Liver (tissue), 8 donors: ENCODE measurements at regions not wholly inside any gene's neighbourhood (a gene's known extent, or its start where the extent isn't known, plus 50 kb on each side); places are given as distances from the start of the nearest gene placed in this dataset.

Experiments used
- DNase-seq: peaks from one replicate; pipeline ENCODE4 v3.0.0-alpha.2; 2017; ENCODE audit warnings: low spot score
- H3K27ac ChIP-seq, 2 donors: one replicate each; pipeline ENCODE4 v1.7.0; 2013; ENCODE audit warnings: inconsistent platforms in 2 of 2, low read length in 2 of 2, control low read depth in 1 of 2, low read depth in 1 of 2, mild to moderate bottlenecking in 1 of 2
- H3K27me3 ChIP-seq, 4 donors: one replicate each; pipeline versions ENCODE4 v1.6.1 to v1.7.0; 2013; ENCODE audit warnings: low read length in 3 of 4, inconsistent platforms in 1 of 4, mild to moderate bottlenecking in 1 of 4, moderate library complexity in 1 of 4; ENCODE audit not compliant: control insufficient read depth in 4 of 4, insufficient read depth in 4 of 4
- H3K36me3 ChIP-seq, 4 donors: one replicate each; pipeline versions ENCODE4 v1.6.1 to v1.7.0; 2013; ENCODE audit warnings: low read length in 3 of 4, mild to moderate bottlenecking in 3 of 4, low read depth in 1 of 4, moderate library complexity in 1 of 4; ENCODE audit not compliant: control insufficient read depth in 4 of 4, insufficient read depth in 3 of 4
- H3K4me1 ChIP-seq, 4 donors: one replicate each; pipeline versions ENCODE4 v1.6.1 to v1.7.0; 2013; ENCODE audit warnings: low read length in 3 of 4, mild to moderate bottlenecking in 3 of 4, moderate library complexity in 1 of 4; ENCODE audit not compliant: control insufficient read depth in 4 of 4, insufficient read depth in 4 of 4
- H3K4me3 ChIP-seq, 3 donors: one replicate each; pipeline versions ENCODE4 v1.6.1 to v1.7.0; 2013; ENCODE audit warnings: low read length in 3 of 3, control low read depth in 1 of 3, low read depth in 1 of 3, mild to moderate bottlenecking in 1 of 3
- H3K9ac ChIP-seq, 2 donors: one replicate each; pipeline ENCODE4 v1.7.0; 2013; ENCODE audit warnings: low read length in 2 of 2, mild to moderate bottlenecking in 2 of 2, moderate library complexity in 2 of 2, control low read depth in 1 of 2, low read depth in 1 of 2
- H3K9me3 ChIP-seq, 4 donors: one replicate each; pipeline versions ENCODE4 v1.6.1 to v1.7.0; 2013; ENCODE audit warnings: low read length in 3 of 4; ENCODE audit not compliant: control insufficient read depth in 4 of 4
- ATF3 ChIP-seq: IDR thresholded peaks from 2 replicates; pipeline ENCODE4 v1.6.1; 2016; ENCODE audit warnings: antibody characterized with exemption
- CTCF ChIP-seq: fragments of 150-350 bp; IDR thresholded peaks from 2 replicates; pipeline ENCODE4 v1.5.1; 2017; ENCODE audit warnings: improper control_type of control experiment, low read depth, low read length; ENCODE audit not compliant: missing input control
- FOXA1 ChIP-seq: IDR thresholded peaks from 2 replicates; pipeline ENCODE4 v1.6.1; 2016; ENCODE audit warnings: antibody characterized with exemption
- FOXA2 ChIP-seq: IDR thresholded peaks from 2 replicates; pipeline ENCODE4 v1.6.1; 2016; ENCODE audit warnings: antibody characterized with exemption
- GABPA ChIP-seq, 2 donors: IDR thresholded peaks in 1 of 2; conservative IDR thresholded peaks in 1 of 2; 2 replicates each; pipeline ENCODE4 v1.6.1; 2016; ENCODE audit warnings: antibody characterized with exemption in 2 of 2, mild to moderate bottlenecking in 1 of 2, moderate library complexity in 1 of 2
- HNF4A ChIP-seq, 2 donors: conservative IDR thresholded peaks; 2 replicates each; pipeline ENCODE4 v1.6.1; 2016; ENCODE audit warnings: antibody characterized with exemption in 2 of 2, mild to moderate bottlenecking in 2 of 2
- HNF4G ChIP-seq: IDR thresholded peaks from 2 replicates; pipeline ENCODE4 v1.6.1; 2016; ENCODE audit warnings: antibody characterized with exemption
- JUND ChIP-seq, 2 donors: IDR thresholded peaks; 2 replicates each; pipeline ENCODE4 v1.6.1; 2016; ENCODE audit warnings: antibody characterized with exemption in 2 of 2
- MAX ChIP-seq: IDR thresholded peaks from 2 replicates; pipeline ENCODE4 v1.6.1; 2016; ENCODE audit warnings: antibody characterized with exemption
- NR2F2 ChIP-seq: IDR thresholded peaks from 2 replicates; pipeline ENCODE4 v1.6.1; 2016; ENCODE audit warnings: antibody characterized with exemption
- REST ChIP-seq: IDR thresholded peaks from 2 replicates; pipeline ENCODE4 v1.6.1; 2016; ENCODE audit warnings: antibody characterized with exemption, mild to moderate bottlenecking
- RXRA ChIP-seq, 2 donors: IDR thresholded peaks; 2 replicates each; pipeline ENCODE4 v1.6.1; 2017 to 2018; ENCODE audit warnings: antibody characterized with exemption in 2 of 2, mild to moderate bottlenecking in 1 of 2
- SP1 ChIP-seq: IDR thresholded peaks from 2 replicates; pipeline ENCODE4 v1.6.1; 2018; ENCODE audit warnings: antibody characterized with exemption, mild to moderate bottlenecking
- TAF1 ChIP-seq: conservative IDR thresholded peaks from 2 replicates; pipeline ENCODE4 v1.6.1; 2016; ENCODE audit warnings: antibody characterized with exemption, mild to moderate bottlenecking
- YY1 ChIP-seq: IDR thresholded peaks from 2 replicates; pipeline ENCODE4 v1.6.1; 2016; ENCODE audit warnings: antibody characterized with exemption, mild to moderate bottlenecking
- ZBTB33 ChIP-seq: IDR thresholded peaks from 2 replicates; pipeline ENCODE4 v1.6.1; 2016; ENCODE audit warnings: antibody characterized with exemption
- WGBS: extraction: QIAGEN DNeasy Blood & Tissue Kit; methylation state at CpG from one replicate; pipeline ENCODE4 v1.1.7; 2013; 5-methylcytosine and 5-hydroxymethylcytosine counted together
- donor health status: healthy.
- donor health status: healthy.
- donor health status: healthy.
- donor health status: healthy.
- donor health status: healthy.

- WGBS, result 82% methylated on average over 3 of the region's 3 CpGs
These were observed 775.3 kb upstream of the ARPP21 start for GRCh38 chr3:34864011-34864410.

More at GRCh38 chr3:34864011-34864410, 775.3 kb upstream of the ARPP21 start:
- Histone ChIP-seq H3K4me3 (no peak overlapping the region), H3K36me3 (no peaks in the 10 kb centered on the region), H3K27me3 (peaks cover 0 to 4% (median 0%) of the 10 kb centered on the region in 4 donors), H3K9me3 (no peaks in the 10 kb centered on the region), H3K27ac (no peak overlapping the region), H3K9ac (no peak overlapping the region), H3K4me1 (no peaks in the 10 kb centered on the region)
- TF ChIP-seq REST (no peak), SP1 (no peak), TAF1 (no peak), YY1 (no peak), CTCF (no peak), GABPA (IDR thresholded peaks at IDR 0.05 in 1 of 2, conservative IDR thresholded peaks at IDR 0.05 in 1 of 2) (no peak), ATF3 (no peak), ZBTB33 (no peak), NR2F2 (no peak), HNF4G (no peak), RXRA (IDR thresholded peaks at IDR 0.05) (no peak), FOXA2 (no peak), MAX (no peak), FOXA1 (no peak), HNF4A (conservative IDR thresholded peaks at IDR 0.05) (no peak), JUND (IDR thresholded peaks at IDR 0.05) (no peak)
- no peak for DNase-seq
